22Rv1 (cell line): ENCODE measurements at regions not wholly inside any gene's neighbourhood (a gene's known extent, or its start where the extent isn't known, plus 50 kb on each side); places are given as distances from the start of the nearest gene placed in this dataset.

Source experiments
- H3K27ac ChIP-seq: fragments of 450-650 bp; 2 replicates; pipeline ENCODE4 v1.5.1; 2017
- ZFX ChIP-seq: fragments of 450-650 bp; IDR thresholded peaks from 2 replicates; pipeline ENCODE4 v1.6.1; 2017; ENCODE audit warnings: antibody characterized with exemption, borderline replicate concordance
- TF ChIP-seq, protein P1 (sequence below): fragments of 450-650 bp; IDR thresholded peaks from 2 replicates; pipeline ENCODE4 v1.5.1; 2017; ENCODE audit warnings: mild to moderate bottlenecking

DNA sequence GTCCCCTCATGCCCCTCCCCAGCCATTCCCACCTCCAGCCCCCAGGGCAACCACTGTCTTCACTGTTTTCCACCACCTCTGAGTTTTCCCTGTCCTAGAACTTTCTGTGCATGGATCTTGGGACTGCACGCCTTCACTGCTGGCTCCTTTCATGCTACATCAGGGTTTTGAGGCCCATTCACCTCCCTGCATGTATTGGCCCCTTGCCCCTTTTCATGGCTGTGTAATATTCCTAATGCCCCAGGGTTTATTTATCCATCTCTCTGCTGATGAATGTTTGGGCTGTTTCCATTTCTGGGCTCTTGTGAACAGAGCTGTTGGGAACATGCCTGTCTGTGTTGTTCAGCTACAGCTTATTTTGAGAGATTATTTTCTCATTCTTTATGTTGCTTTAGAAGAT lies 205.0 kb downstream of the RBFOX3 start:
- no peak for TF ChIP-seq ZFX
- TF ChIP-seq, protein P1, sequence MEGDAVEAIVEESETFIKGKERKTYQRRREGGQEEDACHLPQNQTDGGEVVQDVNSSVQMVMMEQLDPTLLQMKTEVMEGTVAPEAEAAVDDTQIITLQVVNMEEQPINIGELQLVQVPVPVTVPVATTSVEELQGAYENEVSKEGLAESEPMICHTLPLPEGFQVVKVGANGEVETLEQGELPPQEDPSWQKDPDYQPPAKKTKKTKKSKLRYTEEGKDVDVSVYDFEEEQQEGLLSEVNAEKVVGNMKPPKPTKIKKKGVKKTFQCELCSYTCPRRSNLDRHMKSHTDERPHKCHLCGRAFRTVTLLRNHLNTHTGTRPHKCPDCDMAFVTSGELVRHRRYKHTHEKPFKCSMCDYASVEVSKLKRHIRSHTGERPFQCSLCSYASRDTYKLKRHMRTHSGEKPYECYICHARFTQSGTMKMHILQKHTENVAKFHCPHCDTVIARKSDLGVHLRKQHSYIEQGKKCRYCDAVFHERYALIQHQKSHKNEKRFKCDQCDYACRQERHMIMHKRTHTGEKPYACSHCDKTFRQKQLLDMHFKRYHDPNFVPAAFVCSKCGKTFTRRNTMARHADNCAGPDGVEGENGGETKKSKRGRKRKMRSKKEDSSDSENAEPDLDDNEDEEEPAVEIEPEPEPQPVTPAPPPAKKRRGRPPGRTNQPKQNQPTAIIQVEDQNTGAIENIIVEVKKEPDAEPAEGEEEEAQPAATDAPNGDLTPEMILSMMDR = no peak

DNA sequence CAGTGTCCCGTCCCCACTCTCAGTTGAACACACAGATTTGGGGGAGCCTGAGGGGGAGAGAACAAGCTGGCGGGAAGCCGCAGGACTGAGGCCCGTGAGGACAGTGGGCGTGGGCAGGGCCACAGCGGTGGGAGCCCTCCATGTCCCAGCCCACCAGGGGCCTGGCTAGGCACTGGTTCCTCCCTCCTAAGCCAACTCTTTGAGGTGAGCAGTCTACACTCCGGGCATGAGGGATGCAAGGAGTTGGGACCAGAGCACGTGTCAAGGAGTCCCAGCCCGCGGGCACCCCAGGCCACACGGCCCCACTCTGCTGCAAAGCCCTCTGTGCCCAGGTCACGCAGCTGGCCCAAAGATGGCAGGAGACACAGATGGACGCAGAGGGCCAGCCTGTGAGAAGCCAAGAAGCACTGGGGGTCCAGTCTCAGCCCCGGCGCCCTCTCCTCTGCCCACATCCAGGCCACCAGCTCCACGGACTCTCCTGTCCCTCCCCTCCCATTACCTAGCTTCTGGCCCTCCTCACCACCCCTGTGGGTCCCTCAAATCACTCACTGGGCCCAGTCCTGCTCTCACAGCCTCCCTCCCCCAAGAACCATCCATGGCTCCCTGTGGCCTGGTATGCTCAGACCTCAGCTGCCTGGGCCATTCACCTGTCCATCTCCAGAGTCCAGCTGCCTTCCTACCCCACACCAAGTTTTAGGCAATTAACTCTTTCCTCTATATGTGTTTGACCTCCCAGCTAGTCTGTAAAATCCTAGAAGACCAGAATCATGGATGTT lies 206.5 kb downstream of the RBFOX3 start:
- no peak for TF ChIP-seq ZFX
- TF ChIP-seq, protein P1 = no peak
- H3K27ac ChIP-seq = no peak overlapping the region

More for the DNA sequence above, 205.0 kb downstream of the RBFOX3 start:
- H3K27ac ChIP-seq = no peak overlapping the region

DNA sequence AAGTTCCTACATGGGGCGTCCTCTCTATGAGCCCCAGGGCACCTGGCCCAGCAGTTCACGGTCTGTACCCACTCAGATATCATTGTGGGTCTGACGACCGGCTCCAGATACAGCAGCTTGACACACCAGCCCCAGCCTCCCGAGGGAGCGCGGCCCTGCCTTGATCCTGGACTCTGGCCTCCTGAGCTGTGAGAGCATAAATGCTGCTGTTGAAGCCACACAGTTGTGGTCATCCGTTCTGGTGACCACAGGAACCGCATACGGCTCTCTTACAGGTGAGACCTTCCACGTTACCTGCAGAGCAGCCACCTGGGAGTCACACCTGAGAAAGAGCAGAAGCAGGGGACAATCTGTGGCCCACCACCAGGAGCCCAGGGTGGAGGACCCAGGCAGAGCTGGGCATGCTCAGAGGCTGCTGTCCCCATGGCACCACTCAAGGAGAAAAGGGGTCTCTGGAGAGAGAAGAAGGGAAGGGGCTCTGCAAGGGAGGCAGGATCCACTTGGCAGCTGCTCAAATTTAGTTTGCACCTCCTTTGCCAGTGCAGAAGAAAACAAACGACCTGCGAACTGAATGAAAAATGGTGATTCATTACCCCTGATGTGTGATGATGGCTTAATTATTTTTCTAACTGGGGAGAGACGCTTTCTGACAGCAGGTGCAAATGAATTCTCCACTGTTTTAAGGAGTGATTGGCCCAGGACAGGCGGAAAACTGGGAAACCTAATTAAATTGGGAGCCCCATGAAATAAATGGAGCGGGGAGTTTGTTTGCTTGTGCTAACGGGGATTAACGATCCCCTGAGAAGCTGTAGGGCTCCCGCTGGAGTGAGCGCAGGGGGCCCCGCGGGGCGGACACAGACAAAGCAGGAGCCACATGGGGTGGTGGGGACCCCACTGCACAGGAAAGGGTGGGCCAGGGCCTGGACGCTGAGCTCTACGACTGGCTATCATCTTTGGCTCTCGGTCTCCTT lies 208.9 kb downstream of the RBFOX3 start:
- TF ChIP-seq, protein P1 = no peak
- TF ChIP-seq ZFX = no peak
- no peak overlapping the region for H3K27ac ChIP-seq

DNA sequence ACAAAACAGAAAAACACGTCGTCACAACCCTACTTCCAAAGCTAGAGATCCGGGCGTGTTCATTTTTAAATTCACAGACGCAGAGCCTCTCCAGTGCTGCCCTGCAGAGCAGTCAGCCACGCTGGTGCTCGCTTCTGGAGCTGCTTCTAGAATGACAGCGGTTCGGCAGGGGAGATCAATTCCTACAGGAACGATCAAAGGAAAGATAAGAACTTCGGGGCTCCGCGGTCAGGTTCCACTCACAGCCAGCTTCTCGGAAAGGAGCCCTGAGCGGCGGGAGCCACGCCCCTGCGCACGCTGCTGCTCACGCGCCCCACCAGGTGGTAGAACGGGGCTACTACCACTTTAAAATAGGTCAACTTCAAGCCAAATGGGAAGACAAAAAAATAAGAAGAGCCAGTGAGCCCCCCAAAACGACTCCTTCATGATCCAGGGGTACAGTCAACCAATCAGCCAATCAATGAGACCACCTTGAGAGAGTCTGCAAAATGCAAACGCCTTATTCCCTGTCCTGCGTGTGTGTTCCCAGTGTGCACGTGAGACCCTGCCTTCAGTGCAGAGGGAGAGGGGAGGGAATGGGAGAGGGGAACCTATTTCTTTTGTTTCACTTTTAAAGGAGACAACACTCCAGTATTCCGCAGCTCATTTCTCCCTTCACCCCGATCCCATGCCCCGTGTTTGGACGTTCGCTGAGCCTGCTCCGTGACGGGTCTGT lies 209.7 kb downstream of the RBFOX3 start:
- H3K27ac ChIP-seq = no peak overlapping the region
- TF ChIP-seq ZFX = no peak
- TF ChIP-seq, protein P1 = peak; percentile 98

DNA sequence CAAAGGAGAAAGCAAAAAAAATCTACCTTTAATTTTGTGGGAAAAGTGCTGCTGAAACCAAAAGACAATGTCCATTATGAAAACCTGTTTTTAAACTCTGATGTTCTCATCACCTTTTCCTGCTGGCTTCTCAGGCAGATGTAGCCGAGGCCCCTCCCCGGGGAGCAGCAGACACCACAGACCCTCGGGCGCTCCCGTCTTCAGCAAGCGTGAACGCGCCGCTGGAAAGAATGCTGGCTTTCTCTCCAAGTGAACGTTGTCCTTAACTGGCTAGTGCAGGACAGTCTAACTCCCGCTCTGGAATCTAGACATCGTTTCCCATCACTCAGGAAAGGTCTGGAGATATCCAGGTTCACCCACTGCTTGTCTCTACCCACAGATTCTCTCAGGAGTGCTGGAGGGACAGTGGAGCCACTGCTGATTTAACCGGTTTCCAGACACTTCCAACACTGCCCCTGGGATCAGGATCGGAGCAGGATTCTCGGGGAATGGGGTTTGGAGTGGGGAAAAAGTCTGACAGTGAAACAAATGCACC lies 211.2 kb downstream of the RBFOX3 start:
- TF ChIP-seq, protein P1 = no peak
- TF ChIP-seq ZFX = no peak
- no peak overlapping the region for H3K27ac ChIP-seq

DNA sequence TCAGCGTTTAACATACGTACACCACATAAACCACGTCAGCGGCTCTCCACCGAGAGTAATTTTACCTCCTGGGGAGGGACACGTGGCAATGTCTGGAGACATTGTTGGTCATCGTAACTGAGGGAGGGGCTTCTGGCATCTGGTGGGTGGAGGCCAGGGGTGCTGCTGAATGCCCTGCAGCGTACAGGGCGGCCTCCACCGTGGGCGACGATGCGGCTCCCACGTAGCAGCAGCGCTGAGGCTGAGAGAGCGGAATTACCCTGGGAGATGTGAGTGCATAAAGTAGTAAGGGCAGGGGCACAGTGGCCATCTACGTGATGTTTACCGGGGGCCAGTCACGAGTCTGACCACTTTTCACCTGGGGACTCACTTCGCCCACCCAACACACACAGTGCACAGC lies 212.4 kb downstream of the RBFOX3 start:
- TF ChIP-seq, protein P1 = no peak
- no peak for TF ChIP-seq ZFX
- H3K27ac ChIP-seq = no peak overlapping the region
